ENCODE measurements at regions not wholly inside any gene's neighbourhood (a gene's known extent, or its start where the extent isn't known, plus 50 kb on each side); places are given as distances from the start of the nearest gene placed in this dataset.

DNA sequence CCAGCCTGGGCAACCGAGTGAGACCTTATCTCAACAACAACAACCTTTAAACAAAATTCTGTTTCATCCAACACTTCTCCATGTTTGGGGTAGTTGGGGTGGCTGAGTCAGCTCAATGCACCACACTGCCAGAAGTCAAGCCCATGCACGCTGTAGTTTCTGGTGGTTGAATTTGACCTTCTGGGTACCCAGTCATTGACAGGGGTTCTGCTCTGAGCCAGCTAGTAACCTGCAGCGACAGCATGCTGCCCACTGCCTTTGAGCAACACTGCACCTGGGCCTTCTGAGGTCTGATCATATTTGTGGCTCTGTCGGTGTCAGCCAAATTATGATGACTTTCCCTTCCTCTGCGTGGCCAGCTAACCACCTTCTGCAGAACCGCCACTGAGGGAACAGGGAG is 84.6 kb upstream of the ZNF438 start:
- TF ChIP-seq, protein P1, sequence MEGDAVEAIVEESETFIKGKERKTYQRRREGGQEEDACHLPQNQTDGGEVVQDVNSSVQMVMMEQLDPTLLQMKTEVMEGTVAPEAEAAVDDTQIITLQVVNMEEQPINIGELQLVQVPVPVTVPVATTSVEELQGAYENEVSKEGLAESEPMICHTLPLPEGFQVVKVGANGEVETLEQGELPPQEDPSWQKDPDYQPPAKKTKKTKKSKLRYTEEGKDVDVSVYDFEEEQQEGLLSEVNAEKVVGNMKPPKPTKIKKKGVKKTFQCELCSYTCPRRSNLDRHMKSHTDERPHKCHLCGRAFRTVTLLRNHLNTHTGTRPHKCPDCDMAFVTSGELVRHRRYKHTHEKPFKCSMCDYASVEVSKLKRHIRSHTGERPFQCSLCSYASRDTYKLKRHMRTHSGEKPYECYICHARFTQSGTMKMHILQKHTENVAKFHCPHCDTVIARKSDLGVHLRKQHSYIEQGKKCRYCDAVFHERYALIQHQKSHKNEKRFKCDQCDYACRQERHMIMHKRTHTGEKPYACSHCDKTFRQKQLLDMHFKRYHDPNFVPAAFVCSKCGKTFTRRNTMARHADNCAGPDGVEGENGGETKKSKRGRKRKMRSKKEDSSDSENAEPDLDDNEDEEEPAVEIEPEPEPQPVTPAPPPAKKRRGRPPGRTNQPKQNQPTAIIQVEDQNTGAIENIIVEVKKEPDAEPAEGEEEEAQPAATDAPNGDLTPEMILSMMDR (IDR thresholded peaks at IDR 0.05; ENCODE audit: low read depth, low read length): no peak
- Histone ChIP-seq H3K27ac (ENCODE audit: low read depth, low read length) (no peak overlapping the region), H3K27me3 (ENCODE audit: control insufficient read depth, insufficient read depth, low read length) (no peaks in the 10 kb centered on the region), H3K9me3 (ENCODE audit: control insufficient read depth, insufficient read depth, low read length) (peaks cover 3% of the 10 kb centered on the region; the same call in 1 of the 2 replicates), H3K4me3 (ENCODE audit: low read depth, low read length) (no peak overlapping the region)
- DNase-seq (ENCODE audit: low read depth, low spot score): no peak
- ChIA-PET CTCF (interaction anchor here (0.6 kb wide), 1 partner anchor 11 kb away, joined by 3 read pairs; no protein-coding TSS in a partner anchor), POLR2A (interaction anchor here (1.1 kb wide), 1 partner anchor 202 kb away, joined by 3 read pairs; no protein-coding TSS in a partner anchor)

DNA sequence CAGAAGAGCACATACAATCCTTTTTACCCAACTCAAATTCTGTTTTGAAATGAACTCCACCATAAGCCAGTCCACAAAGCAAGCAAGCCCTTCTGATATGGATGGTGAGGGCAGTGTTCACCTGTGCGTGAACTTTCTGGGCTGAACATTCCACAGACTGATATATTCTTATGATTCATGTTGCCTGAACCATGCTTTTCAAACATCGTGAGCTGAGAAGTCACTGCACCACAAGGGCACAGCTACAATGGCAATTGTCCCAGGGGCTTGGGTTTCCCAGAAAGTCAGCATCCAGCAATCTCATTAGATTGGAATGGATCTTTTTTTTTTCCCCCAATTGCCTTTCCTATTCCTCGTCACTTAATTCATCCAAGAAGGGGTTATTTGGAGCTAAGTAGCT is 86.9 kb upstream of the ZNF438 start:
- H3K27ac ChIP-seq (ENCODE audit: low read depth, low read length): no peak overlapping the region
- CTCF ChIA-PET: no interaction called here

DNA sequence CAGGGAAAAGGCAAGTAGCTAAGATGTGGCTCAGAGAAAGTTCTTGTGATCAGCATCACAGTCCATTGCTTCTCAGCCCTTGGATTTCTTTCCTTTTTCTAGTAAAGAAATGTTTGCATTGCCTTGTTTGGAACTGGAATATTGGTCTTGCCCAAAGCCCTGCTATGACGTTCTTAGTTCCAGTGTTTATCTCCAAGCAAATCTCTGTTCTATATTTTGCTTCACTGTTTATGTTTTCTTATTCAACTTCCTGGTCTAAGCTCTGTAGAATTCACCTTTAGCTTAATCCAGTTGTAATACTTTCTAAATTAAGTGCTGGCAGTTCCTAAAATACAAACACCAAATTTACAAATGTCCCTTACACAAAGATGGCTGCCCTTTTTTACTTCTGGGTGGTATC is 88.7 kb upstream of the ZNF438 start:
- ChIA-PET CTCF (interaction anchor here (1.2 to 1.7 kb wide), 3 partner anchors 11 to 433 kb away, joined by 3 to 6 read pairs (median 3); no protein-coding TSS in a partner anchor), POLR2A (interaction anchor here (0.6 to 0.9 kb wide), 2 partner anchors 9 to 88 kb away, joined by 4 to 8 read pairs; no protein-coding TSS in a partner anchor)
- DNase-seq (ENCODE audit: low read depth, low spot score): no peak
- Histone ChIP-seq H3K9me3 (ENCODE audit: control insufficient read depth, insufficient read depth, low read length) (no peaks in the 10 kb centered on the region), H3K4me3 (ENCODE audit: low read depth, low read length) (no peak overlapping the region), H3K27ac (ENCODE audit: low read depth, low read length) (peak overlapping the region; percentile 53), H3K27me3 (ENCODE audit: control insufficient read depth, insufficient read depth, low read length) (no peaks in the 10 kb centered on the region)
- TF ChIP-seq, protein P1 (IDR thresholded peaks at IDR 0.05; ENCODE audit: low read depth, low read length): no peak

More for the DNA sequence above, 86.9 kb upstream of the ZNF438 start:
- POLR2A ChIA-PET: no interaction called here
- Histone ChIP-seq H3K27me3 (ENCODE audit: control insufficient read depth, insufficient read depth, low read length) (no peaks in the 10 kb centered on the region), H3K4me3 (ENCODE audit: low read depth, low read length) (no peak overlapping the region), H3K9me3 (ENCODE audit: control insufficient read depth, insufficient read depth, low read length) (peaks cover 3% of the 10 kb centered on the region; the same call in 1 of the 2 replicates)
- DNase-seq (ENCODE audit: low read depth, low spot score): no peak
- TF ChIP-seq, protein P1 (IDR thresholded peaks at IDR 0.05; ENCODE audit: low read depth, low read length): no peak

DNA sequence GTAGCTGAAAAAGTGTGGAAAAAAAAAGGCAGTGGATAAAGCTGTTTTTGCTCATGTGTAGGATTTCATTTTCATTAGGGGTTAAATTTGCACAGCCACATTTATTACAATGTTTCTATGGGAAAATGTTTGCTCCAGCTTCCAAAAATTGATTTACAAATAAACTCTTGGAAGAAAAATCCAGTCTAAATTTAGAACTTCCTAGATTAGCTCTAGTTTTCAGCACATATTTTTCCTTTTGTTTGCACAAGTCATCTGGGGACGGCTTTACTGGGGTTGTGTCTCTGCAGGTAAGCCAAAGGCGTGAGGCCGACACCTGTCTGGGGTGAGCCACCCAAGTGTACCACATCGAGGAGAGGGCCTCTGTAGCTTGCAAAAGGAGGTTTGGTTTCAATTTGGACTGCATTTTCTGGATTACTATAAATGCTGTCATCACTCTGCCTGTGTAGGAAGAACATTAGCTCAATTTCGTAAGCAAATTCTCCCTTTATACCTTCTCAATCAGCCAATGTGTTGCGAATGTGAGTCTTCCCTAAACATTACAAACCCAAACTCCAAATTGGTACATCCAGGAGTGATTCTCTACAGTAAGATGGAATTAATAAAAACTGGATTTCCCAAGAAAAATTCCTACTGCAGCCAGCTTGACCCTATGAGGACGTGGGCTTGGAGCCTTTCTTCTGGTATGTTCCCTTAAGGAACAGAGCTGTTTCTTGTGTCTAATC is 89.5 kb upstream of the ZNF438 start:
- no peak for DNase-seq (ENCODE audit: low read depth, low spot score)

More for the DNA sequence above, 89.5 kb upstream of the ZNF438 start:
- Histone ChIP-seq H3K27ac (ENCODE audit: low read depth, low read length) (peak overlapping the region; percentile 53), H3K4me3 (ENCODE audit: low read depth, low read length) (no peak overlapping the region), H3K27me3 (ENCODE audit: control insufficient read depth, insufficient read depth, low read length) (no peaks in the 10 kb centered on the region), H3K9me3 (ENCODE audit: control insufficient read depth, insufficient read depth, low read length) (no peaks in the 10 kb centered on the region)
- TF ChIP-seq, protein P1 (IDR thresholded peaks at IDR 0.05; ENCODE audit: low read depth, low read length): no peak
- ChIA-PET CTCF (interaction anchor here (0.7 to 1.7 kb wide), 4 partner anchors 10 to 434 kb away, joined by 3 to 6 read pairs (median 3); no protein-coding TSS in a partner anchor), POLR2A (interaction anchor here (0.9 to 1.6 kb wide), 2 partner anchors 9 to 13 kb away, joined by 4 read pairs; no protein-coding TSS in a partner anchor)

Measured in AG04450 (cell line).